ENCODE measurements at regions not wholly inside any gene's neighbourhood (a gene's known extent, or its start where the extent isn't known, plus 50 kb on each side); places are given as distances from the start of the nearest gene placed in this dataset.

DNA sequence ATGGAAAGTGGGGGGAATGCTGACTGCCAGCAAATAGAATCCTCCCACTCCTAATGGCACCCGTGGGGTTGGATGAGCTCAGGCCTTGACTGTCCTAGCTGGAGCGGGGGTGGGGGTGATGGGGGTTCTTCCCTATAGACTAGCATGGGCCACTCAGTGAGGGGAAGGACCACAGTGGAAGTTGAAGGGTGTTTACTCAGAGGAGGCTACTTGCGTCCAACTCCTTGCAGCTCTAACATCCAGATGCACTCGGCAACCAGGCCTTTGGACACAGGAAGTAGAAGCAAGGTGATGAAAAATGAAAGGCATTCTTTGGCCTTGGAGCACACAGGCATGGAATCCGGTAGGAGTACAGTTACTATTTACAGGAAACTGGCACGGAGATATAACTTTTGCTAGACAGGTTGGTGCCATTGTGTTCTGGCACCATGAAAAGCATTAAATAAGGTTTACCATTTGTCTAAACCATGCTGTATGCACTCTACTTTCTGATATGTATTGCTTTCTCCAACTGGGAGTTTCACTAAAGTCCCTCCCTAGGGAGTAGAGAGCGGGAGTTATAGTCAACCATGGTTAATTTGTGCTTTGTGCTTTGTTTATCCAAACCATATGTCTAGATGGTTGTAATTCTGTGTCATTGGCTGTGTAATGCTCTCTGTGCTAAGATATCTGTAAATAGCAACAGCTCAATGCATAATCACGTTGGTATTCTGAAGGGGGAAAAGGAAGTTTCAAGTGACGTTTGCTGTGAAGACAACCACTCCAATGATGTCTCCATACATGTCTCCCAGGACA is 125.3 kb downstream of the TSHZ3 start:
- FAIRE-seq = no peak

DNA sequence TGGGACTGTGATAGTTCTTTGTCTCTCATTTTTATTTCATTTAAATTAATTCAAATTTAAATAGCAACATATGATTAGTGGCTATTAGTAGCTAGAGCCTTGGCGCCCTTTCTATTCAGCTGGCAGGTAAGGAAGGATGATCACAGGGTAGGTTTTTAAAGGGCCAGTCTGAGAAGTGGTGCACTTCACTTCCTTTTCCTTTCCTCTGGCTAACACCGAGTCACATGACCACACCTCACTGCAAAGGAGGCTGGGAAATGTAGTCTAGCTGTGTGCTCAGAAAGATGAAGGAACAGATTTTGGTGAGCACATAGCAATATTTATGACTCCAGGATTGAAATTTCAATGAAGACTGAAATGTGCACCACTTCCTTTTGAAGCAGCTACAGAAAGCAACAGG is 128.7 kb downstream of the TSHZ3 start:
- FAIRE-seq = no peak

DNA sequence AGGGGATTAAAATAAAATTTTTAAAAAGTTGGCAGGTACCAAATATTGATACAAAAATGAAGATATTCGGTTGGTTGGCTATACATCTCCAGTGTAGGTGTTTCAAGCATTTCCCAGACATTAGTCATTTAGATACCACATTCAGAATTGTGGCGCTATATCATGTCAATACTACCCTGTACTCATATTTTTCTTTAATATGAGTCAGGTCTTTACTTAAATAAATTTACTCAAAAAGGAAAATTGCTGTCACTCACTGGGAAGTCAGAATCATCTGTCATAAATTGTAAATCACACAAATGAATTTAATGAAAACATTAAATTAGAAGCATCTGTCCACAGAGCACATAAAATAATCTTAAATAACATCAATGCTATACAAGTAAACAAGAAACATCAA is 134.2 kb downstream of the TSHZ3 start:
- FAIRE-seq = no peak

DNA sequence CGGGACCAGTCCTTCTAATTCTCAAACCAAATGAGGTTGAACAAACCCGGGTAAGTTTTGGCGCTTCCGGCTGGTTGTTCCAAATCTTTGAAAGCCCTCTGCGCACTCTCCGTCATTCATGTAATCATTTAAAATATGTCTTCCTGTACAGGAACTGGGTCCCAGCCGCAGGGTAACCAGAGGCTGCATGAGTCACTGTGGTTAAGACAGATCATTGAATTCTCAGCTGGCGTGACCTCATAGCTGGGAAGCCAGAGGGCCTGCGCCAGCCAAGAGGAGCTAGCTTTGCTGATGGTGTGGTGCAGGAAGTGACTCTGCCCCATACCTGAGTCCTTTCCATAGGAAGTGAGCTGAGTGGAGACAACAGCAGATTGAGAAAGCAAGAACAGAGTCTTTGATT is 135.2 kb downstream of the TSHZ3 start:
- FAIRE-seq = no peak

DNA sequence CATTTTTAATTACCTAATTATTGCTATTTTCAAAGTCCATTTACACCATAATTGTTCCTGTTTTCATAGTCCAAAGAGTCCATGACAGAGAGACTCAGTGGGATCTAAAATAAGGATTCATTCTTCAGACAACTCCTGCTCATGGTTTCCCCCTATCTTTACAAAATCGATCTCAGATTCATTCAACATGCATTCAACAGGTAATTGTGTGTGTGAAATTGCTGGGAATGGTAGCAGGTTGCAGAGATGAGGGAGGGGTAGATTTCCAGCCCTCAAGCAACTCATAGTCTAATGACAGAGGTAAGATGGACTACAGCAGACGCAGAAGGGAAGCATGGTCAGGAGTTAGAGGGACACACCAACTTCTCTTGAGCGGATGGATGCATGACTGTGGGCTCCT is 138.1 kb downstream of the TSHZ3 start:
- FAIRE-seq = no peak

DNA sequence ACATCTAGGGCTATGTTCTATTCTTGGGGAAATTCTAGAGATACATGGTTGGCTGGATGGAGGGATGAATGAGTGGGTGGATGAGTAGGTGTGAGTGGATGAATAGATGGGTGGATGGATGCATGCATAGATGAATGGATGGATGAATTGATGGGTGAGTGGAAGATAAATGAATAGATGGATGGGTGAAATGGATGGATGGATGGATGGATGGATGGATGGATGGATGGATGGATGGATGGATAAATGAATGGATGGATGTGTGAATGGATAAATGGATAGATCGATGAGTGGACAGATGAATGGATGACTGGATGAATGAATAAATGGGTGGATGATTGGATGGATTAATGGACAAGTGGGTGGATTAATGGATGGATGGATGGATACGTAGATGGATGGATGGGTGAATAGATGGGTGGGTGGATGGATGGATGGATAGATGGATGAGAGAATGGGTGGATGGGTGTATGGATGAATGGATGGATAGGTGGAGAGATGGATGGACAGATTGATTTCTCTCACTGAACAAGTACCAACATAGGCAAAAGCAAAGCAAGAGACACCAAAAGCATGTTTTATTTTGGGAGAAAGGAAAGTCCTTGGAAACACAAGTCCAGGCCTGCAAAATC is 143.2 kb downstream of the TSHZ3 start:
- FAIRE-seq = no peak

DNA sequence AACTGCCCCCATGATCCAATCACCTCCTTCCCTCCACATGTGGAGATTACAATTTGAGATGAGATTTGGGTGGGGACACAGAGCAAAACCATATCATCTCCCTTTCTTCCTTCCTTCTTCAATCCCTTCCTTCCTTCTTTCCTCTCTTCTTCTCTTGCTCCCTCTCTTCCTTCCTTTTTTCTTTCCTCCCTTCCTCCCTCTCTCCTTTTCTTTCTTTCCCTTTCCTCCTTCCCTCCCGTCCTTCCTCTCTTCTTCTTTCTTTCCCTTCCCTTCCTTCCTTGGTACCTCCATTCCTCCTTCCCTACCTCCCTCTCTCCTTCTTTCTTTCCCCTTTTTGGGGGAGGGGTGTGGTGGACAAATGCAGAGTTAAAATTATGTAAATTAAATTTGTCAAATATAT is 145.1 kb downstream of the TSHZ3 start:
- no peak for FAIRE-seq

DNA sequence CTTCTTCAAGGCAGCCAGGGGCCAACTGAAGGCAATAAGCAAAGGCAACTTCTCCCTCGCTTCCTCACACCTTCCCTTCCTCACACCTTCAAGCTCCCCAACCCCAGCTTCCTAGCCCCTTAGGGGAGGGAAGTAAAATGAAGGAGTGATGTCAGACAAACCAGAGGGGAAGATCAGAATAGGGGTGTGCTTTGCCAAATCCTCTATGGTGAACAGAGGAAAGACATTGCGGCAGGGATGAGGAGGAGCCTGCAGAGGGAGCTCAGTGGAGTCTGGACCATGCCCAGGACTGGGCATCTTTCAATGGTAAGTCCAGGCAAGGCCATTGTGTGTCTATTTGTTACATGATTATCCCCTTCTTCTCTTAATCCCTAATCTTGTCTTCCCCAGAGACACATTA is 164.0 kb downstream of the TSHZ3 start:
- FAIRE-seq = no peak

DNA sequence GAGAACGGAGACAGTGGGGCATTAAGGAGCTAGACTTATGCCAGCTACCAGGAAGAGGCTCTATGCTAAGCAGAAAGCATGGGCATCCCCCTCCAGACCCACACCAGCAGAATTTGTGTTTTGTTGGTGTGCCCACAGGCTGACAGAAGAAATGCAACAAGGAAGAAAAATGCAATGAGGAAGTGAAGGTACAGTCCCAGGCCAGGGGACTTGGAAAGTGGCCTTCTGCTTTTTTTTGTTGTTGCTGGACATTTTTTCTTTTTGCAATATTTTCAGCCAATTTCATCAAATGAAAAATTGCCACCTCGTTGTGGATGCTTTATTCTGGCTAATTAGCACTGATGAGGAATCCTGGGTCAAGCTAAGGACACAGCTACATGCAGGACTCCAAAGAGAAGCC is 167.7 kb downstream of the TSHZ3 start:
- FAIRE-seq = no peak

DNA sequence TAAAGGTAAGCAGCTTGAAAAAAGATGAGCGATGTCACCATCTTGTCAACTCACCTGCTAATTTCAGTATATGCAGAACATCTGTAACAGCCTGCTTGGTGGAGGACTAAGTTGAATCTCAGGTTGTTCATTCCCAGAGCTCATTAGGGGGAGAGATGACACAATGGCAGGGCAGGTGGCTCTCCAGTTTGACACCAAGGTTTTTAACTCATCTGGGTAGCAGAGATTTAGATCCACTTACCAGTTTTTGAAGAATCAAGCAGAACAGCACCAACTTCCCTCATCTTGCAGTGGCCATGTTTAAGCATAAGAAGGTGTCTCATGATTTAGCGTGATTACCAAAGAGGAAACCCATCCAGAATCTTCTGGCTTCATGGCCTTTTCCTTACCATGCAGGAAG is 168.3 kb downstream of the TSHZ3 start:
- FAIRE-seq = no peak

DNA sequence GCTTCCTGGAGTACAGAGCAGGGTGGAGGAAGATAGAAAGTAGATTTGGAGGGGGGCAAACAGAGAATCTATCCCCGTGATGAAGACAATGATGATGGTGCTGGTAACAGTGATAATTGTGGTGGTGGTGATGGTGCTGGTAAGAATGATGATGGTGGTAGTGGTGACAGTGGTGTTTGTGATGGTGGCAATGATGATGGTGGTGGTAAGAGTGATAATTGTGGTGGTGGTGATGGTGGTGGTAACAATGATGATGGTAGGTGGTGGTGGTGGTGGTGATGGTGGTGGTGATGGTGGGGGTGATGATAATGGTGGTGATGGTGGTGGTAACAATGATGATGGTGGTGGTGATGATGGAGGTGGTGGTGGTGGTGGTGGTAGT is 169.8 kb downstream of the TSHZ3 start:
- no peak for FAIRE-seq

DNA sequence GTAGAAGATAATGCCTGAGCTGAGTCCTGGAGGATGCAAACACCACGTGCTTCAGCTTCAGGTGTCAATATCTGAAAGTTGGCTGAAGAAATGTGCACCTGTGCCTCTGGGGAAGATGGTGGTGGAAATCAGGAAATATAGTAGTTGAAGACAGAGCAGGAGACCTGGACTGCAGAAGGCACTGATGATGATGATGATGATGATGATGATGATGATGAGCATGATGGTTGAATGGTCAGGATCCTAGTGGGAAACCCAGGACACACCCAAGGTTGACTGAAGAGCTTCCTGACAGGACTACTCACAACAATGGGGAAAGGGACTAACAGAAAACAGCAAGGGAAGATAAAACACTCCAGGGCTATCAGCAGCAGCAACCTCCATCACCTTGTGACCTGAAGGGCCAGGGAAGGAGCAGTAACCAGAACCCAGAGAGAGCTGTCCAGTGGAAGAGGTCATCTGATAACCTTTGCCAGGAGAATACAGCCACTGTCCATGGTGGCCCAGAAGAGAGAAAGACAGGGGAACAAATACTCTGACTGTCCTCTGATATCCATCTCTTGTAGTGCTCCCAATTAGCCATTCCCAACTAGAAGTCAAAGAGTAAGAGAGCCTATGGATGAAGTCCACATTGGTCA is 170.3 kb downstream of the TSHZ3 start:
- no peak for FAIRE-seq

DNA sequence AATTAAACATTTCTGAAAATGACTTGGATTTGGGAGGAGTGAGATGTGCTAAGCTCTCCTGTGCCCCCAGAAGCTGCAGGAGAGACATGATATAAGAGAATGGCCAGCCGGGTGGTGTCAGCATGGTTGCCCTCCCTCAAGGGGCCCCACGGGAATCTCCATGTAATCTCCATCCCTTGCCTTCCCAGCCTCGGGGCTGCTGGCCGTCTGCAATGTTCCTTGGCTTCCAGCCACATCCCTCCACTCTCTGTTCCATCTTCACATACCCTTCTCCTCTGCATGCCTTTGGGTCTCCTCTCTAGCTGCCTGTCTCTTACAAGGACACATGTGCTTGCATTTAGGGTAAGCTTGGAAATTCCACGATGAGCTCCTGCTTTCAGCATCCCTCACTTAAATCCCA is 172.0 kb downstream of the TSHZ3 start:
- no peak for FAIRE-seq

DNA sequence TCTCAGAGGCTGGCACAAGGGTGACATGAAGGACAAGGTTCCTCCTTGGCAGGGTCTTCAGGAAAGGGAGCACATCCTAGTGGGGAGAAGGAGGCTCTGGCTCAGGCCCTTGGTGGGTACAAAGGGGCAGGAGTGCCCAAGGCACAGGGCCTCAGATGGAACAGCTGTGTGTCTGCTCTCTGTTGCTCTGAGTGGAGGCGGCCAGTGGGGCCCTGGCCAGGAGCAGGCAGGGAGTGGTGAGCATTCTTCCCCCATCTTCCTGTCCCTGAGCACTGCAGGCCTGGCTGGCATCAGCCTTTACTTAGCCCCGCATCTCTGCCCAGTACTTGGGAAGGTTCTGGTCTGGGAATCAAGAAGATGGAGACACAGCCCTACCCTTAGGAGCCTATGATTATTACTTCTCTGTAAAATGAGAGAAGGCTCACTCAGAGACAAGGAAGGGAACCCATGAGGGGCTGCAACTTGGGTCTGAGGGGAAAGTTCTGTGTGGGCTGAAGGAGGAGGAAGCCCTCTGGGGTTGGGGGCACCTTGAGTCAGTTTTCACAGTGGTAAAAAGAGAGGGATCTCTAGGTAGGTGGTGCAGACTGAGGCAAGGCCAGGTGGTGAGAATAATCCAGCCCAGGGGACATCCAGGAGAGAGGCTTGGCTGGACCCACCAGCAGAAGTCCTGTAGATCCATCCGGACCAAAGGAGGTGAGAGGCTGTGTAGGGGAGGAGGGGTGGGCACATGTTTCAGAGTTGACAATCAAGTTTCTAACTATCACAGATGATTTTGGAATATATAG is 173.5 kb downstream of the TSHZ3 start:
- FAIRE-seq = no peak

DNA sequence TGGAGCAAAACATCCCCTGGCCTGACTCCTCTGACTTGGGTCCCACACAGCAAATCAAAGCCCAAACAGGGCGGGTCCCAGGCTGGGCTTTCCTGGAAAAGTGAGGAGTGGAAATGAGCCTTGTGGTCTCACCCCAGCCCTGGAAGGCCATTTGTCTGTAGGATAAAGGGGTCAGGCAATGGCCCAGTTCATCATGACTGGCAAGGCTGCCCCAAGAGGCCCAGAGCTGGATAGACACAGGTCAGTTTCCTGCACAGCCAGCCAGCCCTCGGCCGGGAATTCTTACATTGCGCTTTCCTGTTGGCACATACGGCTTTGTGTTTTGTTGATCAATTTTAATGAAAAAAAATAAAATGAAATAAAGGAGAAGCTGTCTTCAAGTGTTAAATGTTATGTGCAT is 174.3 kb downstream of the TSHZ3 start:
- no peak for FAIRE-seq

DNA sequence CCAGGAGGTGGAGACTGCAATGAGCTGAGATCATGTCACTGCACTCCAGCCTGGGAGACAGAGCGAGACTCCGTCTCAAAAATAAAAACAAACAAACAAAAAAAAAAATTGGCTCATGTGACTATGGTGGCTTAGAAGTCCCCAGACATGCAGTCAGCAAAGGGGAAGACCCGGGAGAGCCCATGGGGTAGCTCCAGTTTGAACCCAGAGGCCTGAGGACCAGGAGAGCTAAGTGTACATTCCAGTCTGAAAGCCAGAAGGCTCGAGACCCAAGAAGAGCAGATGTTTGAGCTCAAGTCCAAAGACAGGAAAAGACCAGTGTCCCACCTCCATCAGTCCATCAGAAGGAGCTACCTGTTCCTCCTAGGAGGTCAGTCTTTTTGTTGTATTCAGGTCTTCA is 175.2 kb downstream of the TSHZ3 start:
- FAIRE-seq = no peak

DNA sequence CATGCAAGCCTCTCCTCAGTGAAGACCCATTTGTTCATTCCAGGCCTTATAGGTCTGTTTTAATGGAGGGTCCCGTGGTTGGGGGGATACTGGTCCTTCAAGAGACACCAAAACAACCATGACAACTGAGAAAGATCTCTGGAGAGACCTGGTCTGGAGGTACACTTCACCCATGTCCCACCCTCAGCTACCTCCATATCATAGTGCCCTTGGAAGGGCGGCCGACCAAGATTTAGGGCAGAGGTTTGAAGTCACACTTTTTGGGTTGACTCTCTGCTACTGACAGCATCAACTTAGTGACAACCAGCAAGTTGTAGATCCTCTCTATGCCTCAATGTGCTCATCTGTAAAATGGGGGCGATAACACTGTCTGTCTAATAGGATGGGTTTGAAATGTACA is 177.3 kb downstream of the TSHZ3 start:
- FAIRE-seq = no peak

DNA sequence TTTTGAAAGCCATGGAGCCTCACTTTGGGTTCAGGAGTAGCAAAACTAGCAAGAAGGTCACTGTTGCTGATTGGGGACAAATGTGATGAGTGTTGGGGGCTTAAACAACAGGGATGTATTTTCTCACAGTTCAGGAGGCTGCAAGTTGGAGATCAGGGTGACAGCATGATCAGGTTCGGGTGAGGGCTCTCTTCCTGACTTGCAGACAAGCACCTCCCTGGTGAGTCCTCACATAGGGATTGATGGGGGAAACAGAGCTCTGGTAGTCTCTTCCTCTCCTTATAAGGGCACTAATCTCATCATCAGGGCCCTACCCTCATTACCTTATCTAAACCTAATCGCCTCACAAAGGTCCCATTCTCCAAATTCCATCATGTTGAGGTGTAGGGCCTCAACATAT is 179.2 kb downstream of the TSHZ3 start:
- no peak for FAIRE-seq

DNA sequence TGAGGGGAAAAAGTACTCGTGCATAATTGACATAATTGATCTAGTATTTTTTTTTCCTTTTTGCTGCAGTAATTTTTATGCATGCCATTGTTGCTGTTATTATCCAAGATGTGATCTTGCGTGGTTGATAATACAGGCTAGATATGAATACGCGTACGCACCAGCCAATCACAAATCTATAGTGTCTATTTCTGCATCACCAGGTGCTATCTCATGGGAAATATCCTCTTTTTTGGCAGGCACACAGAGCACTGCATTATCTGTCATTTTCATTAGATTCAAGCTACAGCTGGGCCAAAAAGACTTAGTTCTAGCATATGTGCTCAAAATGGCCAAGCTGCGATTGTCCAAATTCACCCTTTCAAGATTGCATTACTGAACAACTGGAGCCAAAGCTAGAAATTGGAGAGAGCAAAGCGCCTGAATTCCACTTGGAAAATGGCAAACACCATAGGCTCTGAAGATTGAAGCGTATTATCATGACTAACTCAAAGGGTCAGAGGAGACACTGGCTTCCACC is 181.1 kb downstream of the TSHZ3 start:
- no peak for FAIRE-seq

DNA sequence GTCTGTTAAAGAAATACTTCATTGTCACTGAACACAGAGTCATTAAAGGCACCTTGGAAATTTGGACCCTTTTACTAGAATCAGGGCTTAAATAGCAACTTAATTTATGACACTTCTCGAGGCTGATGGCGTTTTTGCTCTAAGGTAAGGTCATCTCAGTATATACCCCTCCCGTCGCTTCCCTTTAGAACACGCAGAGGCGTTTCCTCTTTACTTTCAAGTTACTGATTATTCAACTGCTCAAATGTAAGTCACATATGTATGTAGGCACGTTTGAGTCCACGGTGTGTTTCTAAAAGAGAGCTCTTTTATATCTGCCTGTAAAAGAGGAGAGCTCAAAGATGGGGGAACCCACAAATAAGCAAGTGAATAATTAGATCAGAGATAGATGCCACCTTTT is 181.5 kb downstream of the TSHZ3 start:
- FAIRE-seq = no peak

DNA sequence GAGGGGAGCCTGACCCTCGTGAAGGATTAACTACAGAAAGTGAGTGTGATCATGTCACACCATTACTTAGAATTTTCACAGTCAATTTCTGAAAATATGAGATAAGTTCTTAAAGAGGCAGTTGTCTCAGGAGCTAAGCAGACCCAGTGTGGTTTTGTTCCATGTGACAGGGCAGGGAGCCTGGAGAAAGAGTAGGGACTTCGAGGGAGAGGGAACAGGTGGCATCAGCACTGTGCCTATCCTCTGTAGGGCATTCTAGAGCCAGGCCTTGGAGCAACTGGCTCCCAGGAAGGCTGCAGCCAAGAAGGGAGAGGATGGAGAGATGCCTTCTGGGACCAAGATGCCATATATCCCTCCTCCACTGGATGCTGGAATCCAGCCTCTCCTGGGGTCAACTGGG is 183.0 kb downstream of the TSHZ3 start:
- no peak for FAIRE-seq

DNA sequence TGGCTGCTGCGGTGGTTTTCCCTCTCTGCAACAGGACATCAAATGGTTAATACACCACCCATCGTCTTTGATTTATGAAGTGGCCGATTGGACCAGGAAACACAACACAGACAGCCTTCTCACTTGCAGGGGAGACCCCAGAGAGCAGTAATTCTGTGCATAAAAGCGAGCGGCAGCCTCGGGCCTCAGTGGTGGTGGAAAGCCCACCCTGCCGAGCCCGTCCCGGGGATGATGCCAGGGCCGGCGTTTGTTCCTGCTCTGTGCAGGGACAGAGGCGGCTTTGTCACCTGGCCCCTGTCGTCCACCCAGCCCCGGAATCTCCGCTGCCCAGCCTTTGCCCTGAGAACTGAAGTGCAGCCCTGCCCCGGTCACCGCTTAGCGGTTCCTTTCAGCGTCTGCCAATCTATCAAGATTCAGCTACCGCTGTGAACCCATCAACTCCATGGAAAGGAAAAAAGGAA is 184.4 kb downstream of the TSHZ3 start:
- FAIRE-seq = no peak

DNA sequence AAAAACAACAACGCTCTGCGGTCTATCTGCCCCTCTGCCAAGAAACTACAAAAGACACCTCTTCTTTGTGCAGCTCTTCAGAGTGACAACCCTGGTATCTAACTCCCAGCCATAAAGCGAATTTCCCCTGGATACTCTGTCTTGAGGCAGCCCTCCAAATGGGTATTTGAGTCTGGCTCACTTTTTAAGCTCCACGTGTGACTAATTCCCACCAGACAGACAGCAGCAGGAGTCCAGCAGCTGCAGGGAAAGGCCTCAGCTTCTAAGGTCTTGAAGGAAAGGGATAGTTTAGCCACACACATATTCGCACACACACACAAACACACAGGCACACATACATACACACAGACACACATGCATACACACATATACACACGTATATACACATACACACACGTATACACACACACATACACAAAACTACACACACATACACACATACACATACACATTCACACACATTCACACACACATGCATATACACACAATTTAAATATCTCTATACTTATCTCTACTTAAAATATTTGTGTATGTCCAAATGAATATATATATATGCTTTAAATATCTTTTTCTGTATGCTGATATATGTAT is 188.8 kb downstream of the TSHZ3 start:
- no peak for FAIRE-seq

Measured in A204.1 (cell line).